H9 (cell line): ENCODE measurements at regions not wholly inside any gene's neighbourhood (a gene's known extent, or its start where the extent isn't known, plus 50 kb on each side); places are given as distances from the start of the nearest gene placed in this dataset.

ENCODE experiments used
- DNase-seq: peaks from one replicate; pipeline ENCODE4 v3.0.0-alpha.2; 2017
- H2AFZ ChIP-seq: one replicate; pipeline ENCODE4 v1.6.1; 2013; ENCODE audit warnings: mild to moderate bottlenecking, low read length, control low read depth, moderate library complexity
- H2AK5ac ChIP-seq: 2 replicates; pipeline ENCODE4 v1.6.1; 2013; ENCODE audit warnings: low read length, control low read depth, mixed read lengths; ENCODE audit not compliant: insufficient read length
- H2BK120ac ChIP-seq: one replicate; pipeline ENCODE4 v1.6.1; 2013; ENCODE audit warnings: low read depth, mild to moderate bottlenecking, low read length, control low read depth, inconsistent platforms; ENCODE audit not compliant: poor library complexity, severe bottlenecking
- H2BK12ac ChIP-seq: 2 replicates; pipeline ENCODE4 v1.6.1; 2013; ENCODE audit warnings: low read length, control low read depth, mixed read lengths, low read depth; ENCODE audit not compliant: insufficient read length
- H2BK15ac ChIP-seq: 2 replicates; pipeline ENCODE4 v1.6.1; 2013; ENCODE audit warnings: low read depth, low read length, control low read depth
- H2BK20ac ChIP-seq: one replicate; pipeline ENCODE4 v1.6.1; 2013; ENCODE audit warnings: low read depth, mild to moderate bottlenecking, low read length, control low read depth, inconsistent platforms; ENCODE audit not compliant: poor library complexity, severe bottlenecking
- H2BK5ac ChIP-seq: 2 replicates; pipeline ENCODE4 v1.6.1; 2013; ENCODE audit warnings: low read length, control low read depth, mixed read lengths; ENCODE audit not compliant: insufficient read length
- H3K14ac ChIP-seq: 2 replicates; pipeline ENCODE4 v1.6.1; 2013; ENCODE audit warnings: low read length, control low read depth; ENCODE audit not compliant: insufficient read depth
- H3K18ac ChIP-seq: 2 replicates; pipeline ENCODE4 v1.6.1; 2013; ENCODE audit warnings: low read depth, mild to moderate bottlenecking, mixed read lengths, low read length, control low read depth; ENCODE audit not compliant: insufficient read length
- H3K23ac ChIP-seq: 2 replicates; pipeline ENCODE4 v1.6.1; 2013; ENCODE audit warnings: low read length, control low read depth, mixed read lengths, low read depth; ENCODE audit not compliant: insufficient read length
- H3K23me2 ChIP-seq: 2 replicates; pipeline ENCODE4 v1.6.1; 2013; ENCODE audit warnings: low read depth, mild to moderate bottlenecking, mixed read lengths, low read length, control low read depth; ENCODE audit not compliant: insufficient read length, poor library complexity, severe bottlenecking
- H3K27ac ChIP-seq: 2 replicates; pipeline ENCODE4 v1.5.1; 2013; ENCODE audit warnings: low read length, control low read depth, mixed read lengths, low read depth; ENCODE audit not compliant: insufficient read length
- H3K27me3 ChIP-seq: 2 replicates; pipeline ENCODE4 v1.6.1; 2013; ENCODE audit warnings: low read length, control low read depth, inconsistent platforms; ENCODE audit not compliant: insufficient read depth
- H3K4ac ChIP-seq: 2 replicates; pipeline ENCODE4 v1.6.1; 2013; ENCODE audit warnings: low read depth, mild to moderate bottlenecking, control low read depth, inconsistent platforms, low read length, moderate library complexity
- H3K4me1 ChIP-seq: 2 replicates; pipeline ENCODE4 v1.6.1; 2013; ENCODE audit warnings: low read length, control low read depth, inconsistent platforms; ENCODE audit not compliant: insufficient read depth
- H3K4me2 ChIP-seq: 2 replicates; pipeline ENCODE4 v1.6.1; 2013; ENCODE audit warnings: low read length, control low read depth, mixed read lengths; ENCODE audit not compliant: insufficient read length, insufficient read depth
- H3K56ac ChIP-seq: 2 replicates; pipeline ENCODE4 v1.6.1; 2013; ENCODE audit warnings: low read depth, mild to moderate bottlenecking, mixed read lengths, low read length, control low read depth; ENCODE audit not compliant: insufficient read length
- H3K79me1 ChIP-seq: 2 replicates; pipeline ENCODE4 v1.6.1; 2013; ENCODE audit warnings: low read depth, mild to moderate bottlenecking, moderate library complexity, low read length, control low read depth, inconsistent platforms; ENCODE audit not compliant: insufficient read depth, poor library complexity, severe bottlenecking
- H3K79me2 ChIP-seq: 2 replicates; pipeline ENCODE4 v1.6.1; 2013; ENCODE audit warnings: low read length, control low read depth, inconsistent platforms; ENCODE audit not compliant: insufficient read depth
- H3K9ac ChIP-seq: 2 replicates; pipeline ENCODE4 v1.6.1; 2013; ENCODE audit warnings: low read length, control low read depth, mixed read lengths; ENCODE audit not compliant: insufficient read length; ENCODE audit errors: extremely low read depth
- H3K9me3 ChIP-seq: one replicate; pipeline ENCODE4 v1.6.1; 2013; ENCODE audit warnings: low read depth, low read length, inconsistent platforms; ENCODE audit not compliant: control insufficient read depth
- H3T11ph ChIP-seq: one replicate; pipeline ENCODE4 v1.6.1; 2013; ENCODE audit warnings: mild to moderate bottlenecking, low read length, control low read depth, inconsistent platforms
- H4K20me1 ChIP-seq: one replicate; pipeline ENCODE4 v1.6.1; 2013; ENCODE audit not compliant: control insufficient read depth, insufficient read length, insufficient read depth
- H4K5ac ChIP-seq: 2 replicates; pipeline ENCODE4 v1.6.1; 2013; ENCODE audit warnings: low read depth, mild to moderate bottlenecking, mixed read lengths, low read length, control low read depth; ENCODE audit not compliant: insufficient read length
- H4K8ac ChIP-seq: replicated peaks from 2 replicates; pipeline ENCODE4 v1.6.1; 2013; ENCODE audit warnings: low read length, control low read depth, mixed read lengths, low read depth; ENCODE audit not compliant: insufficient read length
- H4K91ac ChIP-seq: 2 replicates; pipeline ENCODE4 v1.6.1; 2013; ENCODE audit warnings: low read depth, mild to moderate bottlenecking, moderate library complexity, mixed read lengths, low read length, control low read depth; ENCODE audit not compliant: insufficient read length
- H3K27ac Mint-ChIP-seq, 3 experiments: 2 replicates in 2 of 3; 3 replicates in 1 of 3; pipeline ENCODE4 v1.8.0; 2020 to 2021; ENCODE audit warnings: mixed read lengths in 3 of 3, mild to moderate bottlenecking in 1 of 3, moderate library complexity in 1 of 3
- H3K27me3 Mint-ChIP-seq: 2 replicates; pipeline ENCODE4 v1.8.0; 2021; ENCODE audit warnings: low read depth, mild to moderate bottlenecking, moderate library complexity, mixed read lengths
- H3K36me3 Mint-ChIP-seq, 3 experiments: 2 replicates in 2 of 3; 3 replicates in 1 of 3; pipeline ENCODE4 v1.8.0; 2020 to 2021; ENCODE audit warnings: low read depth in 3 of 3, mixed read lengths in 3 of 3; ENCODE audit not compliant: insufficient read depth in 1 of 3
- H3K4me1 Mint-ChIP-seq, 2 experiments: 2 replicates each; pipeline ENCODE4 v1.8.0; 2020; ENCODE audit warnings: mixed read lengths in 2 of 2
- H3K4me3 Mint-ChIP-seq, 2 experiments: 2 replicates in 1 of 2; 3 replicates in 1 of 2; pipeline ENCODE4 v1.8.0; 2020 to 2021; ENCODE audit warnings: mild to moderate bottlenecking in 2 of 2, mixed read lengths in 2 of 2, moderate library complexity in 1 of 2
- H3K9me3 Mint-ChIP-seq, 2 experiments: 2 replicates in 1 of 2; 3 replicates in 1 of 2; pipeline ENCODE4 v1.8.0; 2020; ENCODE audit warnings: mild to moderate bottlenecking in 2 of 2, mixed read lengths in 2 of 2, moderate library complexity in 1 of 2
- CTCF ChIP-seq: fragments of 200-600 bp; sonication (generic); conservative IDR thresholded peaks from 3 replicates; pipeline ENCODE4 v1.8.0; 2021; ENCODE audit warnings: antibody characterized with exemption, mild to moderate bottlenecking
- WGBS: extraction: QIAGEN DNeasy Blood & Tissue Kit; methylation state at CpG from one replicate; pipeline ENCODE4 v1.1.7; 2013; ENCODE audit warnings: missing lambda C conversion rate, low lambda C conversion rate, mixed read lengths; ENCODE audit not compliant: insufficient read length; ENCODE audit errors: extremely low coverage; 5-methylcytosine and 5-hydroxymethylcytosine counted together

- Histone ChIP-seq H2BK12ac (no peak overlapping the region), H3K23me2 (no peaks in the 10 kb centered on the region), H3K4me2 (no peak overlapping the region), H2AK5ac (no peak overlapping the region), H3T11ph (no peak overlapping the region), H4K8ac (no peak overlapping the region), H3K79me1 (no peaks in the 10 kb centered on the region), H3K9me3 (peaks cover 13% of the 10 kb centered on the region), H3K14ac (no peak overlapping the region), H2BK20ac (no peak overlapping the region), H3K23ac (no peak overlapping the region), H3K18ac (no peak overlapping the region), H2AFZ (no peak overlapping the region), H3K27ac (no peak overlapping the region), H3K79me2 (no peaks in the 10 kb centered on the region), H2BK120ac (no peak overlapping the region), H2BK5ac (no peak overlapping the region), H3K56ac (no peak overlapping the region), H3K27me3 (no peaks in the 10 kb centered on the region), H4K91ac (no peak overlapping the region), H2BK15ac (no peak overlapping the region), H3K9ac (no peak overlapping the region), H3K4me1 (no peaks in the 10 kb centered on the region), H4K20me1 (no peaks in the 10 kb centered on the region), H4K5ac (no peak overlapping the region), H3K4ac (no peak overlapping the region)
- Mint-ChIP-seq H3K27me3 (peaks cover 12% of the 10 kb centered on the region), H3K9me3 (peaks cover 47 to 83% of the 10 kb centered on the region in 2 experiments), H3K36me3 (peaks cover 7 to 12% (median 10%) of the 10 kb centered on the region in 3 experiments), H3K4me3 (no peak overlapping the region), H3K4me1 (peaks cover 2 to 4% of the 10 kb centered on the region in 2 experiments; a peak in 2 of 4 replicates), H3K27ac (no peak overlapping the region)
- DNase-seq: no peak
- no CpG with 5 or more reads among the region's 3 CpGs for WGBS
- TF ChIP-seq CTCF: no peak
These were observed 121.3 kb downstream of the METRNL start for GRCh38 chr17:83200751-83201150.
